HL-60 (cell line): ENCODE measurements at regions not wholly inside any gene's neighbourhood (a gene's known extent, or its start where the extent isn't known, plus 50 kb on each side); places are given as distances from the start of the nearest gene placed in this dataset.

Experiments used
- CTCF ChIP-seq: IDR thresholded peaks from one replicate; pipeline ENCODE4 v1.5.1; 2011; ENCODE audit warnings: low read length, control low read depth, inconsistent platforms; ENCODE audit not compliant: insufficient read depth
- GABPA ChIP-seq: IDR thresholded peaks from 2 replicates; pipeline ENCODE4 v1.6.1; 2012; ENCODE audit warnings: low read depth
- POLR2AphosphoS5 ChIP-seq: IDR thresholded peaks from 2 replicates; pipeline ENCODE4 v1.6.1; 2012; ENCODE audit warnings: low read depth
- REST ChIP-seq: IDR thresholded peaks from 2 replicates; pipeline ENCODE4 v1.6.1; 2012; ENCODE audit warnings: low read depth; ENCODE audit not compliant: insufficient replicate concordance

- no peak for TF ChIP-seq CTCF
- TF ChIP-seq REST, result no peak
- no peak for TF ChIP-seq GABPA
- TF ChIP-seq POLR2AphosphoS5, result no peak
These were observed 177.1 kb downstream of the RPLP1 start for GRCh38 chr15:69629631-69630161.
